ENCODE measurements at regions not wholly inside any gene's neighbourhood (a gene's known extent, or its start where the extent isn't known, plus 50 kb on each side); places are given as distances from the start of the nearest gene placed in this dataset.

GRCh38 chr15:31262901-31263671, 63.5 kb upstream of the KLF13 start:
- peak in 1 of 3 donors; percentile 45 for DNase-seq

- DNase-seq: peak in 2 of 3 donors; percentile 65 to 78
Observed at GRCh38 chr15:31263751-31264558, 62.7 kb upstream of the KLF13 start.

GRCh38 chr15:31264559-31265089, 62.0 kb upstream of the KLF13 start:
- no peak for DNase-seq

- no peak for DNase-seq
Observed at GRCh38 chr15:31265090-31265870, 61.4 kb upstream of the KLF13 start.

GRCh38 chr15:31265871-31266711, 60.5 kb upstream of the KLF13 start:
- peak in 1 of 3 donors; percentile 67 for DNase-seq

GRCh38 chr15:31266712-31267111, 59.9 kb upstream of the KLF13 start:
- no peak for DNase-seq

- no peak for DNase-seq
Observed at GRCh38 chr15:31267161-31268107, 59.2 kb upstream of the KLF13 start.

- no peak for DNase-seq
Observed at GRCh38 chr15:31268108-31268501, 58.5 kb upstream of the KLF13 start.

GRCh38 chr15:31268911-31269784, 57.5 kb upstream of the KLF13 start:
- DNase-seq: no peak

- DNase-seq: no peak
Observed at GRCh38 chr15:31269816-31270575, 56.6 kb upstream of the KLF13 start.

GRCh38 chr15:31270767-31271166, 55.9 kb upstream of the KLF13 start:
- no peak for DNase-seq

- no peak for DNase-seq
Observed at GRCh38 chr15:31271224-31271635, 55.4 kb upstream of the KLF13 start.

GRCh38 chr15:31271711-31272557, 54.7 kb upstream of the KLF13 start:
- no peak for DNase-seq

- peak in 1 of 3 donors; percentile 9 for DNase-seq
Observed at GRCh38 chr15:31272558-31273257, 53.9 kb upstream of the KLF13 start.

- DNase-seq: no peak
Observed at GRCh38 chr15:31273258-31273941, 53.2 kb upstream of the KLF13 start.
